ENCODE measurements at regions not wholly inside any gene's neighbourhood (a gene's known extent, or its start where the extent isn't known, plus 50 kb on each side); places are given as distances from the start of the nearest gene placed in this dataset.

DNA sequence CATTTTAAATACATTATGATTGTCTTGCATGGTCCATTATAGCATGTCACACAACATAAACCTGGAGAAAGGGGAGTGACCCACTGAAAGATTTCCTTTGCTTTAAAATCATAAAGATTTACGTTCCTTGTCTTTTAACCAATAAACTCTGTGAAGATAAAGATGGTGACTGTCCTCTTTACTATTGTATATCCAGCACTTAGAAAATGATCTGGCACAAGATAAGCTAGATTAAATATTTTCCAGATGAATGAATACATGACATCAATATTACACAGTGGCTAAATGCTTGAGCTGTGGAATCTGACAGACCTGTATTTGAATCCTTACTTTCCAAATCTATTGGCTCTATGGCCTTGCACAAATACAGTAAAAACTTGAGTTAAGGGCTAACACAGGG, 938.4 kb downstream of the SORCS1 start:
- TF ChIP-seq, protein P1, sequence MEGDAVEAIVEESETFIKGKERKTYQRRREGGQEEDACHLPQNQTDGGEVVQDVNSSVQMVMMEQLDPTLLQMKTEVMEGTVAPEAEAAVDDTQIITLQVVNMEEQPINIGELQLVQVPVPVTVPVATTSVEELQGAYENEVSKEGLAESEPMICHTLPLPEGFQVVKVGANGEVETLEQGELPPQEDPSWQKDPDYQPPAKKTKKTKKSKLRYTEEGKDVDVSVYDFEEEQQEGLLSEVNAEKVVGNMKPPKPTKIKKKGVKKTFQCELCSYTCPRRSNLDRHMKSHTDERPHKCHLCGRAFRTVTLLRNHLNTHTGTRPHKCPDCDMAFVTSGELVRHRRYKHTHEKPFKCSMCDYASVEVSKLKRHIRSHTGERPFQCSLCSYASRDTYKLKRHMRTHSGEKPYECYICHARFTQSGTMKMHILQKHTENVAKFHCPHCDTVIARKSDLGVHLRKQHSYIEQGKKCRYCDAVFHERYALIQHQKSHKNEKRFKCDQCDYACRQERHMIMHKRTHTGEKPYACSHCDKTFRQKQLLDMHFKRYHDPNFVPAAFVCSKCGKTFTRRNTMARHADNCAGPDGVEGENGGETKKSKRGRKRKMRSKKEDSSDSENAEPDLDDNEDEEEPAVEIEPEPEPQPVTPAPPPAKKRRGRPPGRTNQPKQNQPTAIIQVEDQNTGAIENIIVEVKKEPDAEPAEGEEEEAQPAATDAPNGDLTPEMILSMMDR (IDR thresholded peaks at IDR 0.05) = no peak
- TF ChIP-seq POLR2AphosphoS5 (IDR thresholded peaks at IDR 0.05) (no peak), POLR2A (IDR thresholded peaks at IDR 0.05) (no peak)
